GM06990 (cell line): ENCODE measurements at regions not wholly inside any gene's neighbourhood (a gene's known extent, or its start where the extent isn't known, plus 50 kb on each side); places are given as distances from the start of the nearest gene placed in this dataset.

Experiments
- DNase-seq: peaks from one replicate; pipeline ENCODE4 v3.0.0-alpha.2; 2011; ENCODE audit not compliant: insufficient read length; ENCODE audit errors: extremely low read depth
- H3K27me3 ChIP-seq: replicated peaks from 2 replicates; pipeline ENCODE4 v1.6.0; 2011; ENCODE audit warnings: low read length; ENCODE audit not compliant: control insufficient read depth, insufficient read depth
- H3K36me3 ChIP-seq: 2 replicates; pipeline ENCODE4 v1.5.1; 2011; ENCODE audit warnings: low read length; ENCODE audit not compliant: control insufficient read depth, insufficient read depth
- H3K4me3 ChIP-seq: replicated peaks from 2 replicates; pipeline ENCODE4 v1.5.1; 2011; ENCODE audit warnings: low read depth, mild to moderate bottlenecking, control low read depth, low read length
- TF ChIP-seq, protein P1 (sequence below): IDR thresholded peaks from 2 replicates; pipeline ENCODE4 v1.5.1; 2011; ENCODE audit warnings: low read length, control low read depth, mild to moderate bottlenecking, inconsistent platforms; ENCODE audit not compliant: insufficient read depth, poor library complexity, severe bottlenecking

DNA sequence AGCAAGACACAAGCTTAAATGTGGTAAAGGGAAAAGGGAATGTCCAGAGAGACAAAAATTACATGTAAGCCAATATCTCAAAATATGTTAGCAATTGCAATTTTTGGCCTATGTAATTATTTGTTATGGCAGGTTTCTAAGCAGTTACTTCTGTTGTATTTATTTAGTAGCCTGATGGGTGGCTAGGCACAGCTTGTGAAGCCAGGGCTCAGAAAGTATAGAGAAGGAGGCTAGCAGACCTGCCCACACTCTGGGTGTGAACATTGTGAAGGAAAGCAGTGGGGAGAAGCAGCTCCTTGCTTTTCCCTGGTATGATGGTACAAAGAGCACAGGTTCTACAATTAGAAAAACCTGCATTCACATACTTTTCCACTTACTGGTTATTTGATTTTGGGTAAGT, 196.5 kb upstream of the PGR start:
- H3K4me3 ChIP-seq = no peak overlapping the region
- H3K36me3 ChIP-seq = no peaks in the 10 kb centered on the region
- no peaks in the 10 kb centered on the region; the same call in 1 of the 2 replicates for H3K27me3 ChIP-seq
- TF ChIP-seq, protein P1, sequence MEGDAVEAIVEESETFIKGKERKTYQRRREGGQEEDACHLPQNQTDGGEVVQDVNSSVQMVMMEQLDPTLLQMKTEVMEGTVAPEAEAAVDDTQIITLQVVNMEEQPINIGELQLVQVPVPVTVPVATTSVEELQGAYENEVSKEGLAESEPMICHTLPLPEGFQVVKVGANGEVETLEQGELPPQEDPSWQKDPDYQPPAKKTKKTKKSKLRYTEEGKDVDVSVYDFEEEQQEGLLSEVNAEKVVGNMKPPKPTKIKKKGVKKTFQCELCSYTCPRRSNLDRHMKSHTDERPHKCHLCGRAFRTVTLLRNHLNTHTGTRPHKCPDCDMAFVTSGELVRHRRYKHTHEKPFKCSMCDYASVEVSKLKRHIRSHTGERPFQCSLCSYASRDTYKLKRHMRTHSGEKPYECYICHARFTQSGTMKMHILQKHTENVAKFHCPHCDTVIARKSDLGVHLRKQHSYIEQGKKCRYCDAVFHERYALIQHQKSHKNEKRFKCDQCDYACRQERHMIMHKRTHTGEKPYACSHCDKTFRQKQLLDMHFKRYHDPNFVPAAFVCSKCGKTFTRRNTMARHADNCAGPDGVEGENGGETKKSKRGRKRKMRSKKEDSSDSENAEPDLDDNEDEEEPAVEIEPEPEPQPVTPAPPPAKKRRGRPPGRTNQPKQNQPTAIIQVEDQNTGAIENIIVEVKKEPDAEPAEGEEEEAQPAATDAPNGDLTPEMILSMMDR = no peak
- DNase-seq = no peak

GRCh38 chr11:101323997-101324396, 194.4 kb upstream of the PGR start:
- no peak overlapping the region for H3K4me3 ChIP-seq
- H3K36me3 ChIP-seq = no peaks in the 10 kb centered on the region
- DNase-seq = no peak
- TF ChIP-seq, protein P1 = peak; percentile 18
- no peaks in the 10 kb centered on the region; the same call in 1 of the 2 replicates for H3K27me3 ChIP-seq

GRCh38 chr11:101321222-101321621, 191.6 kb upstream of the PGR start:
- Histone ChIP-seq H3K27me3 (no peaks in the 10 kb centered on the region), H3K36me3 (no peaks in the 10 kb centered on the region), H3K4me3 (no peak overlapping the region)
- no peak for DNase-seq
- TF ChIP-seq, protein P1 = peak; percentile 6

- H3K36me3 ChIP-seq = no peaks in the 10 kb centered on the region
- no peak for DNase-seq
- TF ChIP-seq, protein P1 = no peak
- no peaks in the 10 kb centered on the region for H3K27me3 ChIP-seq
- H3K4me3 ChIP-seq = no peak overlapping the region
Observed at GRCh38 chr11:101306721-101307120, 177.1 kb upstream of the PGR start.

DNA sequence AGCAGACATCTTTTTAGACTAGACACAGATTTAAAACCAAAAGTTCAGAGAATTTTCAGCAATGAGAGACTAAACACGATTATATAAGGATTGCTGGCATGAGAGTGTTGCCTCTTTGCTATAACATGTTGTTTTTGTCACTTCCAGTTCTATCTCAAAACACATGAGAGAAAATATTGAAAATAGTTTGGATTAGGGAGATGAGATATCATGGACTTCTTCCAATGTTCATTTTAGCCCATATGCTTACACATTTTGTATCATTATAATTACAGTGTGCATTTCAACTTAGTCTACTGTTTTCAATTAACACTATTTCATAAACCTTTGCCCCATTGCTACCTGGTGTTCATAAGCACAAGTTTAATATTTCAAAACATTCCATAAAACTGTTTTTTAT, 175.9 kb upstream of the PGR start:
- TF ChIP-seq, protein P1 = no peak
- Histone ChIP-seq H3K4me3 (no peak overlapping the region), H3K27me3 (no peaks in the 10 kb centered on the region), H3K36me3 (no peaks in the 10 kb centered on the region)
- DNase-seq = no peak

DNA sequence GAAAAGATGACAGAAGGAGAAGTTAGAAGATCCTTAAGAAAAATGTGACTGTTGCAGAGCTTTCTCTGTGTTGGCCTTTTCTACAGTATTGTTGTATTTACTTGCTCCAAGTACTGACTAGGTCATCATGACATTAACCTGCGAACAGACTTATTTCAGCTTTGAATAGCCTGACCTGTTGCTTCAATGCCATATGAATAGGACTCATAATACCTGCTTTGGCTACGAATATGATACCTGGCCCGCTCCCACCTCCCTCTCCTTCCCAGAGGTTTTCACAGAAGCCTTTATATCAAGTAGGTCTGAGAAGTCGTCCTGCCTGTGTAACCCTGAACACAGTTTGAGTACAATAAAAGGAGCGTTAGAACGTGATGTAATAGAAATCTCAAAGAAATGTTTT, 169.6 kb upstream of the PGR start:
- DNase-seq = no peak
- H3K27me3 ChIP-seq = no peaks in the 10 kb centered on the region
- TF ChIP-seq, protein P1 = no peak
- H3K4me3 ChIP-seq = no peak overlapping the region
- no peaks in the 10 kb centered on the region for H3K36me3 ChIP-seq
